ENCODE measurements at regions not wholly inside any gene's neighbourhood (a gene's known extent, or its start where the extent isn't known, plus 50 kb on each side); places are given as distances from the start of the nearest gene placed in this dataset.

- TF ChIP-seq CTCF (IDR thresholded peaks at IDR 0.05; ENCODE audit: poor library complexity) (no peak), EZH2 (IDR thresholded peaks at IDR 0.05; ENCODE audit: borderline replicate concordance) (no peak)
These were observed 377.7 kb downstream of the FBXW7 start for GRCh38 chr4:152158225-152158624.

Measured in hepatocyte (in vitro differentiated cells).